ENCODE measurements at regions not wholly inside any gene's neighbourhood (a gene's known extent, or its start where the extent isn't known, plus 50 kb on each side); places are given as distances from the start of the nearest gene placed in this dataset.
"Not testable (repeated sequence)": the region's sequence is repeated elsewhere in the genome, so short reads cannot be mapped to it uniquely, and the experiment has no call there.

- DNase-seq (ENCODE audit: low spot score): no peak
- Mint-ChIP-seq H3K27ac (no peak overlapping the region), H3K9me3 (peaks cover 23% of the 10 kb centered on the region), H3K36me3 (ENCODE audit: low read depth) (no peaks in the 10 kb centered on the region), H3K4me3 (no peak overlapping the region), H3K27me3 (ENCODE audit: low read depth) (no peaks in the 10 kb centered on the region), H3K4me1 (ENCODE audit: low read depth) (no peaks in the 10 kb centered on the region)
These were observed 422.3 kb downstream of the TMEM114 start for GRCh38 chr16:8168016-8168415.

GRCh38 chr16:8167436-8167835 lies 422.9 kb downstream of the TMEM114 start:
- peaks cover 23% of the 10 kb centered on the region for H3K9me3 Mint-ChIP-seq
- H3K4me3 Mint-ChIP-seq: no peak overlapping the region
- no peak for DNase-seq (ENCODE audit: low spot score)
- H3K27ac Mint-ChIP-seq: no peak overlapping the region
- no peaks in the 10 kb centered on the region for H3K36me3 Mint-ChIP-seq (ENCODE audit: low read depth)
- H3K27me3 Mint-ChIP-seq (ENCODE audit: low read depth): no peaks in the 10 kb centered on the region
- H3K4me1 Mint-ChIP-seq (ENCODE audit: low read depth): no peaks in the 10 kb centered on the region

GRCh38 chr16:8158051-8158450 lies 432.3 kb downstream of the TMEM114 start:
- Mint-ChIP-seq H3K27ac (no peak overlapping the region), H3K36me3 (ENCODE audit: low read depth) (no peaks in the 10 kb centered on the region), H3K4me3 (no peak overlapping the region), H3K27me3 (ENCODE audit: low read depth) (no peaks in the 10 kb centered on the region), H3K9me3 (peaks cover 55% of the 10 kb centered on the region), H3K4me1 (ENCODE audit: low read depth) (no peaks in the 10 kb centered on the region)
- no peak for DNase-seq (ENCODE audit: low spot score)

GRCh38 chr16:8155275-8155674 lies 435.0 kb downstream of the TMEM114 start:
- Mint-ChIP-seq H3K36me3 (ENCODE audit: low read depth) (no peaks in the 10 kb centered on the region), H3K27ac (no peak overlapping the region), H3K4me1 (ENCODE audit: low read depth) (no peaks in the 10 kb centered on the region), H3K9me3 (peaks cover 56% of the 10 kb centered on the region), H3K27me3 (ENCODE audit: low read depth) (no peaks in the 10 kb centered on the region), H3K4me3 (no peak overlapping the region)
- no peak for DNase-seq (ENCODE audit: low spot score)

- peaks cover 55% of the 10 kb centered on the region for H3K9me3 Mint-ChIP-seq
- H3K4me3 Mint-ChIP-seq: no peak overlapping the region
- no peak for DNase-seq (ENCODE audit: low spot score)
- no peak overlapping the region for H3K27ac Mint-ChIP-seq
- H3K4me1 Mint-ChIP-seq (ENCODE audit: low read depth): no peaks in the 10 kb centered on the region
- no peaks in the 10 kb centered on the region for H3K27me3 Mint-ChIP-seq (ENCODE audit: low read depth)
- H3K36me3 Mint-ChIP-seq (ENCODE audit: low read depth): no peaks in the 10 kb centered on the region
These were observed 443.9 kb downstream of the TMEM114 start for GRCh38 chr16:8146256-8147012.

- Mint-ChIP-seq H3K9me3 (peaks cover 55% of the 10 kb centered on the region), H3K4me3 (no peak overlapping the region), H3K4me1 (ENCODE audit: low read depth) (no peaks in the 10 kb centered on the region), H3K27ac (no peak overlapping the region), H3K36me3 (ENCODE audit: low read depth) (no peaks in the 10 kb centered on the region), H3K27me3 (ENCODE audit: low read depth) (no peaks in the 10 kb centered on the region)
- DNase-seq (ENCODE audit: low spot score): no peak
These were observed 451.6 kb downstream of the TMEM114 start for GRCh38 chr16:8138666-8139065.

- H3K27me3 Mint-ChIP-seq (ENCODE audit: low read depth): no peaks in the 10 kb centered on the region
- peaks cover 57% of the 10 kb centered on the region for H3K9me3 Mint-ChIP-seq
- no peak for DNase-seq (ENCODE audit: low spot score)
- H3K4me3 Mint-ChIP-seq: no peak overlapping the region
- H3K36me3 Mint-ChIP-seq (ENCODE audit: low read depth): no peaks in the 10 kb centered on the region
- no peaks in the 10 kb centered on the region for H3K4me1 Mint-ChIP-seq (ENCODE audit: low read depth)
- no peak overlapping the region for H3K27ac Mint-ChIP-seq
These were observed 452.7 kb downstream of the TMEM114 start for GRCh38 chr16:8137606-8138005.

GRCh38 chr16:8130197-8130596 lies 460.1 kb downstream of the TMEM114 start:
- H3K27ac Mint-ChIP-seq: no peak overlapping the region
- H3K36me3 Mint-ChIP-seq (ENCODE audit: low read depth): no peaks in the 10 kb centered on the region
- H3K4me1 Mint-ChIP-seq (ENCODE audit: low read depth): no peaks in the 10 kb centered on the region
- DNase-seq (ENCODE audit: low spot score): no peak
- H3K9me3 Mint-ChIP-seq: peaks cover 51% of the 10 kb centered on the region
- H3K27me3 Mint-ChIP-seq (ENCODE audit: low read depth): no peaks in the 10 kb centered on the region
- no peak overlapping the region for H3K4me3 Mint-ChIP-seq

GRCh38 chr16:8127070-8127469 lies 463.2 kb downstream of the TMEM114 start:
- DNase-seq (ENCODE audit: low spot score): no peak
- Mint-ChIP-seq H3K4me1 (ENCODE audit: low read depth) (no peaks in the 10 kb centered on the region), H3K4me3 (no peak overlapping the region)

GRCh38 chr16:8126313-8126712 lies 464.0 kb downstream of the TMEM114 start:
- H3K27me3 Mint-ChIP-seq (ENCODE audit: low read depth): no peaks in the 10 kb centered on the region
- no peaks in the 10 kb centered on the region for H3K36me3 Mint-ChIP-seq (ENCODE audit: low read depth)
- H3K27ac Mint-ChIP-seq: no peak overlapping the region
- DNase-seq (ENCODE audit: low spot score): no peak
- peaks cover 43% of the 10 kb centered on the region for H3K9me3 Mint-ChIP-seq
- H3K4me1 Mint-ChIP-seq (ENCODE audit: low read depth): no peaks in the 10 kb centered on the region
- no peak overlapping the region for H3K4me3 Mint-ChIP-seq

More at GRCh38 chr16:8127070-8127469, 463.2 kb downstream of the TMEM114 start:
- H3K9me3 Mint-ChIP-seq: peaks cover 46% of the 10 kb centered on the region
- no peaks in the 10 kb centered on the region for H3K27me3 Mint-ChIP-seq (ENCODE audit: low read depth)
- H3K27ac Mint-ChIP-seq: no peak overlapping the region
- H3K36me3 Mint-ChIP-seq (ENCODE audit: low read depth): no peaks in the 10 kb centered on the region

- H3K4me1 Mint-ChIP-seq (ENCODE audit: low read depth): no peaks in the 10 kb centered on the region
- peaks cover 48% of the 10 kb centered on the region for H3K9me3 Mint-ChIP-seq
- no peak for DNase-seq (ENCODE audit: low spot score)
- no peaks in the 10 kb centered on the region for H3K27me3 Mint-ChIP-seq (ENCODE audit: low read depth)
- H3K36me3 Mint-ChIP-seq (ENCODE audit: low read depth): no peaks in the 10 kb centered on the region
- H3K27ac Mint-ChIP-seq: no peak overlapping the region
- no peak overlapping the region for H3K4me3 Mint-ChIP-seq
These were observed 470.3 kb downstream of the TMEM114 start for GRCh38 chr16:8120001-8120400.

- Mint-ChIP-seq H3K4me1 (ENCODE audit: low read depth) (no peaks in the 10 kb centered on the region), H3K9me3 (peaks cover 51% of the 10 kb centered on the region), H3K4me3 (no peak overlapping the region), H3K36me3 (ENCODE audit: low read depth) (no peaks in the 10 kb centered on the region), H3K27me3 (ENCODE audit: low read depth) (no peaks in the 10 kb centered on the region), H3K27ac (no peak overlapping the region)
- no peak for DNase-seq (ENCODE audit: low spot score)
These were observed 474.5 kb downstream of the TMEM114 start for GRCh38 chr16:8115814-8116213.

GRCh38 chr16:8114941-8115340 lies 475.4 kb downstream of the TMEM114 start:
- DNase-seq (ENCODE audit: low spot score); H3K4me3 Mint-ChIP-seq; H3K27ac Mint-ChIP-seq; H3K36me3 Mint-ChIP-seq (ENCODE audit: low read depth); H3K4me1 Mint-ChIP-seq (ENCODE audit: low read depth); H3K27me3 Mint-ChIP-seq (ENCODE audit: low read depth): not testable (repeated sequence)
- peaks cover 42% of the 10 kb centered on the region for H3K9me3 Mint-ChIP-seq

- DNase-seq (ENCODE audit: low spot score): no peak
- Mint-ChIP-seq H3K9me3 (peaks cover 41% of the 10 kb centered on the region), H3K27ac (no peak overlapping the region), H3K36me3 (ENCODE audit: low read depth) (no peaks in the 10 kb centered on the region), H3K4me1 (ENCODE audit: low read depth) (no peaks in the 10 kb centered on the region), H3K27me3 (ENCODE audit: low read depth) (no peaks in the 10 kb centered on the region), H3K4me3 (no peak overlapping the region)
These were observed 476.5 kb downstream of the TMEM114 start for GRCh38 chr16:8113843-8114242.
